Caco-2 (cell line): ENCODE measurements at regions not wholly inside any gene's neighbourhood (a gene's known extent, or its start where the extent isn't known, plus 50 kb on each side); places are given as distances from the start of the nearest gene placed in this dataset.

Source experiments
- BruUV-seq: library from RNA; stranded (reverse); fragments of 400-500 nt; replicated peaks from 2 replicates; lab custom pipeline; 2021; lab: Mats Ljungman, UMichigan
- CTCF ChIA-PET: fragments of 300-600 bp; sonication (Branson Sonifier 250); formaldehyde crosslinking; loops from one replicate; lab custom pipeline; 2022; ENCODE audit warnings: antibody characterized with exemption; lab: Charles Lee
- POLR2A ChIA-PET: fragments of 300-600 bp; sonication (Branson Sonifier 250); formaldehyde crosslinking; loops from one replicate; lab custom pipeline; 2022; ENCODE audit warnings: antibody characterized with exemption; lab: Charles Lee
- DNase-seq, 2 experiments: peaks; one replicate each; pipeline versions ENCODE4 v3.0.0 to v3.0.0-alpha.2; 2020 to 2022
- H3K27me3 ChIP-seq: replicated peaks from 2 replicates; pipeline ENCODE4 v1.6.0; 2011; ENCODE audit warnings: low read length; ENCODE audit not compliant: control insufficient read depth, insufficient read depth
- H3K36me3 ChIP-seq: 2 replicates; pipeline ENCODE4 v1.5.1; 2011; ENCODE audit warnings: low read length; ENCODE audit not compliant: control insufficient read depth, insufficient read depth
- H3K4me1 ChIP-seq: fragments of 250-450 bp; sonication (Bioruptor Pico); 2 replicates; pipeline ENCODE4 v1.5.1; 2020; ENCODE audit warnings: mild to moderate bottlenecking
- H3K4me3 ChIP-seq: 2 replicates; pipeline ENCODE4 v1.5.1; 2011; ENCODE audit warnings: low read depth, mild to moderate bottlenecking, control low read depth, low read length
- H3K9me3 ChIP-seq: fragments of 250-450 bp; sonication (Bioruptor Pico); 2 replicates; pipeline ENCODE4 v1.5.1; 2020; ENCODE audit warnings: mild to moderate bottlenecking, moderate library complexity
- H3K27ac Mint-ChIP-seq: one replicate; pipeline ENCODE4 v1.8.0; 2022; ENCODE audit warnings: mixed read lengths; ENCODE audit not compliant: unreplicated experiment
- H3K27me3 Mint-ChIP-seq: one replicate; pipeline ENCODE4 v1.8.0; 2022; ENCODE audit warnings: mixed read lengths; ENCODE audit not compliant: insufficient read depth, unreplicated experiment
- H3K36me3 Mint-ChIP-seq: one replicate; pipeline ENCODE4 v1.8.0; 2022; ENCODE audit warnings: mild to moderate bottlenecking, mixed read lengths; ENCODE audit not compliant: insufficient read depth, unreplicated experiment
- H3K4me1 Mint-ChIP-seq: one replicate; pipeline ENCODE4 v1.8.0; 2022; ENCODE audit warnings: low read depth, mixed read lengths; ENCODE audit not compliant: unreplicated experiment
- H3K4me3 Mint-ChIP-seq: one replicate; pipeline ENCODE4 v1.8.0; 2022; ENCODE audit warnings: mild to moderate bottlenecking, moderate library complexity, mixed read lengths; ENCODE audit not compliant: unreplicated experiment
- H3K9me3 Mint-ChIP-seq: one replicate; pipeline ENCODE4 v1.8.0; 2022; ENCODE audit warnings: mixed read lengths; ENCODE audit not compliant: unreplicated experiment
- CTCF ChIP-seq, 2 experiments: fragments of 200-600 bp in 1 of 2; IDR thresholded peaks; 1 replicate in 1 of 2; 2 replicates in 1 of 2; pipeline versions ENCODE4 v1.5.1 to v1.8.0; 2011 to 2022; ENCODE audit warnings: antibody characterized with exemption in 1 of 2, control low read depth in 1 of 2, inconsistent platforms in 1 of 2, low read depth in 1 of 2, low read length in 1 of 2, mild to moderate bottlenecking in 1 of 2, moderate library complexity in 1 of 2; ENCODE audit not compliant: insufficient read depth in 1 of 2, severe bottlenecking in 1 of 2, unreplicated experiment in 1 of 2
- intact Hi-C: fragments of 100-400 bp; cut with micrococcal nuclease; formaldehyde crosslinking; loops from one replicate; pipeline ENCODE4 v1.10.0; 2022; ENCODE audit not compliant: unreplicated experiment

DNA sequence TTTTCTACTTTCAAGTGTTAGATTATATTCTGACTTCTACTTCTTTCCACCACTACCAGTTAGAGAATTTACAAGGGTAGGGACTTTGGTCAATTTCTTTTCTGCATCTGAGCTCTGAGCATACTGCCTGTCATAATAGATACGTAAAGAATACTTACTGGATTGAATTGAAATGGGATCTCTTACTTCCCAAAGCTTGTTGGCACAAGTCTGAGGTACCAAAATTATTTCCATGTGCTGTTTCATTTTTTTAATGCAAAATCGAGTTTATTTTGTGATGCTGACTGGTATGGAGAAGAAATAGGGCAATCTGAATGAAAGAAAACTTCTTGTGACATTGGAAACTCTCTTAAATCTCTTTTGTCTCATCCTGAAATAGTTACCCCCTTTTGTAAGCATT lies 428.9 kb downstream of the SPATA31D1 start:
- ChIA-PET CTCF (no interaction called here), POLR2A (no interaction called here)
- Mint-ChIP-seq H3K4me3 (no peak overlapping the region), H3K36me3 (no peaks in the 10 kb centered on the region), H3K4me1 (no peaks in the 10 kb centered on the region), H3K9me3 (peaks cover 14% of the 10 kb centered on the region), H3K27me3 (no peaks in the 10 kb centered on the region), H3K27ac (no peak overlapping the region)
- no peak for DNase-seq
- H3K4me3 ChIP-seq, result no peak overlapping the region
- no peak for TF ChIP-seq CTCF (IDR thresholded peaks at IDR 0.05; ENCODE audit: insufficient read depth in 1 of 2, low read depth in 1 of 2, low read length in 1 of 2, severe bottlenecking in 1 of 2, unreplicated experiment in 1 of 2)
- no peaks in the 10 kb centered on the region for H3K9me3 ChIP-seq
- no peaks in the 10 kb centered on the region for H3K27me3 ChIP-seq
- no peaks in the 10 kb centered on the region for H3K36me3 ChIP-seq
- no peaks in the 10 kb centered on the region for H3K4me1 ChIP-seq
- BruUV-seq, result no TSS peak
- intact Hi-C loops, result loop anchor here (10.0 kb wide), 1 partner anchor 57 kb away; no protein-coding TSS in a partner anchor

GRCh38 chr9:82418334-82418733 lies 429.8 kb downstream of the SPATA31D1 start:
- H3K36me3 ChIP-seq, result no peaks in the 10 kb centered on the region
- Mint-ChIP-seq H3K4me1 (no peaks in the 10 kb centered on the region), H3K9me3 (peaks cover 14% of the 10 kb centered on the region), H3K4me3 (no peak overlapping the region), H3K36me3 (no peaks in the 10 kb centered on the region), H3K27me3 (no peaks in the 10 kb centered on the region), H3K27ac (no peak overlapping the region)
- no peak for DNase-seq
- no peak for TF ChIP-seq CTCF (IDR thresholded peaks at IDR 0.05; ENCODE audit: insufficient read depth in 1 of 2, low read depth in 1 of 2, low read length in 1 of 2, severe bottlenecking in 1 of 2, unreplicated experiment in 1 of 2)
- BruUV-seq, result no TSS peak
- ChIA-PET POLR2A (no interaction called here), CTCF (no interaction called here)
- intact Hi-C loops, result loop anchor here (10.0 kb wide), 1 partner anchor 56 kb away; no protein-coding TSS in a partner anchor
- H3K4me1 ChIP-seq, result no peaks in the 10 kb centered on the region
- no peaks in the 10 kb centered on the region for H3K9me3 ChIP-seq
- H3K27me3 ChIP-seq, result no peaks in the 10 kb centered on the region
- H3K4me3 ChIP-seq, result no peak overlapping the region

GRCh38 chr9:82419696-82420486 lies 431.3 kb downstream of the SPATA31D1 start:
- H3K27me3 ChIP-seq, result no peaks in the 10 kb centered on the region
- H3K4me1 Mint-ChIP-seq, result no peaks in the 10 kb centered on the region
- ChIA-PET POLR2A (no interaction called here), CTCF (no interaction called here)
- no peaks in the 10 kb centered on the region for H3K36me3 ChIP-seq
- no TSS peak for BruUV-seq
- H3K4me3 Mint-ChIP-seq, result no peak overlapping the region
- intact Hi-C loops, result loop anchor here (10.0 kb wide), 1 partner anchor 55 kb away; no protein-coding TSS in a partner anchor
- no peaks in the 10 kb centered on the region for H3K27me3 Mint-ChIP-seq
- no peaks in the 10 kb centered on the region for H3K36me3 Mint-ChIP-seq
- no peak overlapping the region for H3K4me3 ChIP-seq
- TF ChIP-seq CTCF (IDR thresholded peaks at IDR 0.05; ENCODE audit: insufficient read depth in 1 of 2, low read depth in 1 of 2, low read length in 1 of 2, severe bottlenecking in 1 of 2, unreplicated experiment in 1 of 2), result no peak
- no peak for DNase-seq
- no peak overlapping the region for H3K27ac Mint-ChIP-seq
- no peaks in the 10 kb centered on the region for H3K9me3 ChIP-seq
- no peaks in the 10 kb centered on the region for H3K4me1 ChIP-seq
- H3K9me3 Mint-ChIP-seq, result peaks cover 14% of the 10 kb centered on the region
